HG03025 (cell line): ENCODE measurements at regions not wholly inside any gene's neighbourhood (a gene's known extent, or its start where the extent isn't known, plus 50 kb on each side); places are given as distances from the start of the nearest gene placed in this dataset.
A peak's percentile ranks its signal among the peaks of the same experiment; 100 is the strongest.
"Not testable (repeated sequence)": the region's sequence is repeated elsewhere in the genome, so short reads cannot be mapped to it uniquely, and the experiment has no call there.

Experiments
- ATAC-seq: cut with Tn5 transposase; IDR thresholded peaks from one replicate; pipeline ENCODE4 v1.9.1; 2021; ENCODE audit warnings: mild to moderate bottlenecking, moderate library complexity; ENCODE audit not compliant: unreplicated experiment, low FRiP score

DNA sequence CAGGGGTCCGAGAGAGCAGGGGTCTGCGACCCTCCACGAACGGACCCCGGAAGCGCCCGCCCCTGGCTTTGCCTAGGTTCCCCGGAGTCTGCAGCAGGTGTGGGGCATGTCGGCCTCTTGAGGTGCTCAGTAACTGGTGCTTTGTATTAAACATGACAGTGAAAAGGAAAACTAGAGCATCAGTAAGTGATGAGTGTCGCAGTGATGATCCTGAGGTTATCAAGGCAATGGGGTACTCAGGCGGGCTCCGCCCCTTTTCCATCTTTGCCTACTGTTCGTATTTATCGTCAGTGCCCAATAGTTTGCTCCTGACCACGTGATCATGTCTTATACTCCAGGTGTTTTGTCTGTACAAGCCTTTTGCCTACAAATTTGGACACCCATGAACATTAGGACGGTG lies 262.4 kb downstream of the ZNF37A start:
- ATAC-seq = peak; percentile 48

GRCh38 chr10:38362514-38362913 lies 268.4 kb downstream of the ZNF37A start:
- ATAC-seq = not testable (repeated sequence)

DNA sequence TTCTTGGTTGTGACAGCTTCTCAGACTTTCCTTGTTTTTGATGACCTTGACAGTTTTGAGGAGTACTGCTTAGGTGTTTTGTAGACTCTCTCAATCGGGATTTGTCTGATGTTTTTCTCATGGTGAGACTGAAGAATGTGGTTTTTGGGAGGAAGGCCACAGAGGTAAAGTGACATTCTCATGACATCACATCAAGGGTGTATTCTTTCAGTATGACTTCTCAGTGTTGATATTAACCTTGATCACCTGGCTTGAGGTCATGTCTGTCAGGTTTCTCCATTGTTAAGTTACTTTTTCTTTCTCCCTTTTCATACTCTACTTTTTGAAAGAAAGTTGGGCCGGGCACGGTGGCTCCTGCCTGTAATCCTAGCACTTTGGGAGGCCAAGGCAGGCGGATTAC lies 269.9 kb downstream of the ZNF37A start:
- not testable (repeated sequence) for ATAC-seq

DNA sequence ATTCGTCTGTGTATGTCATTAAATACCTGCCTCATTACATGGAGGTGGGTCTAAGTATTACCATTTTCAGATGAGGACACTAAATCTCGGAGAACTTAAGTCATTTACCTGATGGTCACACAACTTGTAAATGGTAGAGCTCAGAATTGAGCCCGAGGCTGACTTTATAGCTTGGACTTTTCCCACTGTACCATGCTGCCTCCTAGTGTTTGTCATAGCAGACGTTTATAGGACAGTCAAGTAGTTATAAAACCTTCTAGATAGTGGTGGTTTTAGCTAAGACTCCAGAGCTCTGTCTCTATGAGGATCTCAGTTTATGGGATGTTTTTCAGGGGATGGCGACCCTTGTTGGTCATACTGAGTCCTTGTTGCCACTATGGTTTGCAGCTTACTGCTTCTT lies 271.8 kb downstream of the ZNF37A start:
- ATAC-seq = not testable (repeated sequence)

- ATAC-seq = not testable (repeated sequence)
These were observed 289.7 kb downstream of the ZNF37A start for GRCh38 chr10:38383800-38384199.

GRCh38 chr10:38386869-38387268 lies 292.7 kb downstream of the ZNF37A start:
- not testable (repeated sequence) for ATAC-seq

DNA sequence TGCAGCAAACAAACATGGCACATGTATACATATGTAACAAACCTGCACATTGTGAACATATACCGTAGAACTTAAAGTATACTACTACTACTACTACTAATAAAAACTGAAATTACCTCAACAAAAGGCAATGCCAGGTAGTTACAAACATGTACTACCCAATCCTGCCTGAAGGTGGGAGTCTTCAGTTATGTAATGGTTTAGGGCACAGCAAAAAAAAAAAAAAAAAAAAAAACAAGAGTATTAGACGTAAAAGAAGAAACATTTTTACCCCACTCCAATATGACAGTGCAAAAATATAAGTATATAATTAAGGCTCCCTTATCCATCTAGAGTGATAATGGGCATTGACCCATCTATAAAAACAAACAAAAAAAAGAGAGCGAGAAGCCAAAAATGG lies 296.6 kb downstream of the ZNF37A start:
- ATAC-seq = not testable (repeated sequence)

GRCh38 chr10:38395465-38395864 lies 301.3 kb downstream of the ZNF37A start:
- not testable (repeated sequence) for ATAC-seq

DNA sequence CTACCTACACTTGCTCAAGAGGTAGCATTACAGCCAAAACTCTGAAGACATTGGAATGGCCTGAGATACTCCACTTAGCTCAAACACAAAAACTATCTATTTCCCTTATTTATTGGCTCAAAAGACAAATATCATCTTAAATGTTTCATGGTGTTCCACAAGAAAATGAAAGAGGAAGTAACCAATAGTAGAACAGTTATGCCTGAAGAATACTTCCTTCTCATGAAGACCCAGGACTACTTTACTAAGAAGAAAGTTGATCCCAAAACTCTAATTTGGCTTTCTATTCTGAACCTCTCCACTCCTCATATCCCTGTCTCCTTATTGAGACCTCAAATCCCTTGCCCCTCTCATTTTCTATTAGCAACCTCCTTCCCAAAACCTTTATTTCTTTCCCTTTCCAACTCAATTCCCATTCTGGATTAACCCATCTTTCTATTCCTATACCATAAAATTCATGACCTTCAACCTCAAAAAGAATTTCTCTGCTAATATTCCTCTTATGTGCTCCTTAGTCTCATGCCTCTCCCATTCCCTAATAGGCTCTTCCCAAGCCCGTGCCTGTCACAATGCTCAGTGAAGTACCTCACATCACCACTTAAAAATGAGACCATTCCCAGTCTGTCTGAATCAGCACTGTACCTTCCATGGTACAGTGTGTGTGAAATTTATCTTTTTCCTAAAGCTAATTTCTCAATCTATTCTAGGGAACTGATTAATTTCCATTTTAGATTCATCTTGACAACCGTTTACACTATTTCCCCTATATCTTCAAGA lies 302.2 kb downstream of the ZNF37A start:
- ATAC-seq = not testable (repeated sequence)

GRCh38 chr10:38401565-38401964 lies 307.4 kb downstream of the ZNF37A start:
- ATAC-seq = not testable (repeated sequence)

- ATAC-seq = peak; percentile 100
These were observed 308.6 kb downstream of the ZNF37A start for GRCh38 chr10:38402442-38403346.

DNA sequence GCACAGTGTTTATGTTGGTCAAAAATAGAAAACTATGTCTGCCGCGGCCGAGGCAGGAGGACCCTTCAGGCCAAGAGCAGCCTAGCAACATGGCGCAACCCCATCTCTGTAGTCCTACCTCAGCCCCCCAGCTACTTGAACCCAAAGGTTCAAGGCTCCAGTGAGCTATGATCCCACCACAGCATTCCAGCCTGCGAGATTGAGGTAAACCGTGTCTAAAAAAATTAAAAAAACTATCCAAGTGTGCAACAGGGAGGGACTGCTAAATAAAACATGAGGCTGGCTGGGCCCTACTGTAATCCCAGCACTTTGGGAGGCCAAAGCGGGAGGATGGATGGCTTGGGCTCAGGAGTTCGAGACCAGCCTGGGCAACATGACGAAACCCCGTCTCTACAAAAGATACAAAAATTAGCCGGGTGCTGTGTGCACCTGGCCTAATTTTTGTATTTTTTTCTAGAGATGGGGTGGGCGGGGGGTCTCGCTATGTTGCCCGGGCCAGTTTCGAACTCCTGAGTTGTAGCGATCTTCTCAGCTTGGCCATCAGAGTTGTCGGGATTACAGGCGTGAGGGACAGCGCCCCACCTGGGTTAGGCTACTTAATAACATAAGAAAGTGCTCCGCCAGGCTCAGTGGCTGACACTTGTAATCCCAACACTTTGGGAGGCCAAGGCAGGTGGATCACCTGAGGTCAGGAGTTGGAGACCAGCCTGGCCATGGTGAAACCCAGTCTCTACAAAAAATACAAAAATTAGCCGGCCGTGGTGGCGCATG lies 309.4 kb downstream of the ZNF37A start:
- ATAC-seq = not testable (repeated sequence)

- ATAC-seq = not testable (repeated sequence)
These were observed 329.5 kb downstream of the ZNF37A start for GRCh38 chr10:38423634-38424033.

DNA sequence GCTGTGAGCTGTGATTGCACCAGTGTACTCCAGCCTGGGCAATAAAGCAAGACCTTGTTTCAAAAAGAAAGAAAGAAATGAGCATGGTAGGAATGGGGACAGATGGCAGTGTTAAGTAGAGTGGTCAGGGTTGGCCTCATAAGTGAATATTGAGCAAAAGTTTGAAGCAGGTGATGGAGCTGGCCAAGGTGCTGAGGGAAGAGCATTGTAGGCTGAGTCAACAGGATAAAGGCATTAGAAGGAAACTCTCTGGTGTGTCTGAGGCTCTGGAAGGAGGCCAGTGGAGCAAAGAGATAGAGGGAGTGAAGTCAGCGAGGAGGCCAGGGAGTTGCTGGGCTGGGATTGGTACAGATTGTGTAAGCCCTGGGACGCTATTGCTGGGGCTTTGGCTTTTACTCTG lies 336.1 kb downstream of the ZNF37A start:
- ATAC-seq = not testable (repeated sequence)

DNA sequence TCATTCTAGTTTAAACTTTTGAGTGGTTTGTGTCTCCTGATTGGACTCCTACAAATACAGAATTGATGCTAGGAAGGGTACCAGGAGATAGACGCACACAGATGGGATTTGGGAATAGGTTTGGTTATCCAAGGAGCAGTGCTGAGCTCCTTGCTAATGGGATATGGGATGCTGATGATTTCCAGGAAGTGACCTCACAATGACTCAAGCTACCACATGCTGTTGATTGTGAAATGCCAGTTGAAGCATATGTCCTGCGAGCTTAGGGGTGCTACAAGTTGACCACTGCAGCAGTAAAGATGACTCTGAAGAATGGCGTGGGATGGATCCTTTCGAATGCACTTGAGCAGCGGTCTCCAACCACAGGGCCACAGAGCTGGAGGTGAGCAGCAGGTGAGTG lies 343.2 kb downstream of the ZNF37A start:
- ATAC-seq = not testable (repeated sequence)

GRCh38 chr10:38448614-38449355 lies 354.6 kb downstream of the ZNF37A start:
- ATAC-seq = not testable (repeated sequence)

DNA sequence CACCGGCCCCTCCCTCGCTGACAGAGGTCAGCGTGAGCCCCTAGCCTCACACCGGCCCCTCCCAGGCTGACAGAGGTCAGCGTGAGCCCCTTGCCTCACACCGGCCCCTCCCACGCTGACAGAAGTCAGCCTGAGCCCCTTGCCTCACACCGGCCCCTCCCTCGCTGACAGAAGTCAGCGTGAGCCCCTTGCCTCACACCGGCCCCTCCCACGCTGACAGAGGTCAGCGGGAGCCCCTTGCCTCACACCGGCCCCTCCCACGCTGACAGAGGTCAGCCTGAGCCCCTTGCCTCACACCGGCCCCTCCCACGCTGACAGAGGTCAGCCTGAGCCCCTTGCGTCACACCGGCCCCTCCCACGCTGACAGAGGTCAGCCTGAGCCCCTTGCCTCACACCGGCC lies 355.5 kb downstream of the ZNF37A start:
- ATAC-seq = not testable (repeated sequence)

DNA sequence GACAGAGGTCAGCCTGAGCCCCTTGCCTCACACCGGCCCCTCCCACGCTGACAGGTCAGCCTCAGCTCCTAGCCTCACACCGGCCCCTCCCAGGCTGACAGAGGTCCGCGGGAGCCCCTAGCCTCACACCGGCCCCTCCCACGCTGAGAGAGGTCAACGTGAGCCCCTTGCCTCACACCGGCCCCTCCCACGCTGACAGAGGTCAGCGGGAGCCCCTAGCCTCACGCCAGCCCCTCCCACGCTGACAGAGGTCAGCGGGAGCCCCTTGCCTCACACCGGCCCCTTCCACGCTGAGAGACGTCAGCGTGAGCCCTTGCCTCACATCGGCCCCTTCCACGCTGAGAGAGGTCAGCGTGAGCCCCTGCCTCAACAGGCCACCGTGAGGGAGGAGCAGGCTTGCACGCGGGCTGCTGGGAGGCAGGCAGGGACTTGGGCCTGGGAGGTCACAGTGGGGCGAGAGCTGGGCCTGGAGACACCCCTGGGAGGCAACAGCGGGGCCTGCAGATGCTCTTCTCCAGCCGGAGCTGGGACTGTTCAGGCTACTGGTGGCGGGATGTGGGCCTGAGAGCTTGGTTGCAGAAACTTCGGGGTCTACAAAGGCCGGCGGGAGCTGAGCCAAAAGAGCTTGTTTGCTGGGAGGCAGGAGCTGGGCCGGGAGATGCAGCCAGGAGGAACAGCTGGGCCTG lies 356.4 kb downstream of the ZNF37A start:
- ATAC-seq = not testable (repeated sequence)

- ATAC-seq = not testable (repeated sequence)
These were observed 357.3 kb downstream of the ZNF37A start for GRCh38 chr10:38451306-38451967.
